ENCODE measurements at regions not wholly inside any gene's neighbourhood (a gene's known extent, or its start where the extent isn't known, plus 50 kb on each side); places are given as distances from the start of the nearest gene placed in this dataset.

GRCh38 chr1:168401341-168401740 is 120.7 kb downstream of the TBX19 start:
- DNase-seq (ENCODE audit: low read depth): no peak
- no peak overlapping the region for H3K4me3 ChIP-seq (ENCODE audit: low read length)
- TF ChIP-seq CTCF (IDR thresholded peaks at IDR 0.05; ENCODE audit: insufficient read depth, low read depth, low read length, missing control alignments): no peak

DNA sequence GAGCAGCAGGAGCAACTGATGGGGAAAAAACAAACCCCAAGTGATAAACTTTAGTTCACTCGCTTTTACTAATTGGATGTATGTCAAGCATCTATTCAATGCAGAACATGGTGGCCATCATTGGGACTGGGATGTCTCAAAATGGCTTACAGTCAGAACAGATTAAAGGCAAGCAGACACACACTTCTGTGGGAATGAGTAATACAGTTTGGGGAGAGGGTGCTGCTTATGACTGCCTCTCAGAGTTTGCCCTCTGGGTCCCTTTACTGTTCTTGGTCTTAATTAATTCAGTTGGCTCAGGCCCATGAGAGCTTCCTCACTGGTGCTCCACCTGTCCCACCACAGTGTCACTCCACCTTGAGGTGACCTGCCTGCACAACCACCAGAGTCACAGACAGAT is 119.5 kb downstream of the TBX19 start:
- TF ChIP-seq CTCF (IDR thresholded peaks at IDR 0.05; ENCODE audit: insufficient read depth, low read depth, low read length, missing control alignments): no peak
- no peak for DNase-seq (ENCODE audit: low read depth)
- no peak overlapping the region for H3K4me3 ChIP-seq (ENCODE audit: low read length)

- TF ChIP-seq CTCF (IDR thresholded peaks at IDR 0.05; ENCODE audit: insufficient read depth, low read depth, low read length, missing control alignments): no peak
- H3K4me3 ChIP-seq (ENCODE audit: low read length): no peak overlapping the region
- no peak for DNase-seq (ENCODE audit: low read depth)
These were observed 117.1 kb downstream of the TBX19 start for GRCh38 chr1:168397806-168398205.

- no peak overlapping the region for H3K4me3 ChIP-seq (ENCODE audit: low read length)
- no peak for TF ChIP-seq CTCF (IDR thresholded peaks at IDR 0.05; ENCODE audit: insufficient read depth, low read depth, low read length, missing control alignments)
- DNase-seq (ENCODE audit: low read depth): no peak
These were observed 116.4 kb downstream of the TBX19 start for GRCh38 chr1:168396940-168397684.

- no peak for DNase-seq (ENCODE audit: low read depth)
- H3K4me3 ChIP-seq (ENCODE audit: low read length): no peak overlapping the region
- TF ChIP-seq CTCF (IDR thresholded peaks at IDR 0.05; ENCODE audit: insufficient read depth, low read depth, low read length, missing control alignments): no peak
These were observed 115.8 kb downstream of the TBX19 start for GRCh38 chr1:168396508-168396907.

DNA sequence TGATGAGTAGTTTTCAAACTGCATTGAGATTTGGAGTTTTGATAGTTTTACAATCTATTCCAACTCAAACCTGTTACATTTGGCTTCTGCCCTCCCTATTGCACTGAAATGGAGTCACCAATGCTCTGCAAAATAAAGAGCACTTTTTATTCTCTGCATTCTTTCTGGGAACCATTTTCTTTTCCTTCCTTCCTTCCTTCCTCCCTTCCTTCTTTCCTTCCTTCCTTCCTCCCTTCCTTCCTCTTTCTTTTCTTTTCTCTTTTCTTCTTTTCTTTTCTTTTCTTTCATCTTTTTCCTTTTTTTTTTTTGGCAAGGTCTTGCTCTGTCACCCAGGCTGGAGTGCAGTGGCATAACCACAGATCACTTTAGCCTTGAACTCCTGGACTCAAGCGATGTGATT is 114.2 kb downstream of the TBX19 start:
- TF ChIP-seq CTCF (IDR thresholded peaks at IDR 0.05; ENCODE audit: insufficient read depth, low read depth, low read length, missing control alignments): no peak
- no peak for DNase-seq (ENCODE audit: low read depth)
- no peak overlapping the region for H3K4me3 ChIP-seq (ENCODE audit: low read length)

DNA sequence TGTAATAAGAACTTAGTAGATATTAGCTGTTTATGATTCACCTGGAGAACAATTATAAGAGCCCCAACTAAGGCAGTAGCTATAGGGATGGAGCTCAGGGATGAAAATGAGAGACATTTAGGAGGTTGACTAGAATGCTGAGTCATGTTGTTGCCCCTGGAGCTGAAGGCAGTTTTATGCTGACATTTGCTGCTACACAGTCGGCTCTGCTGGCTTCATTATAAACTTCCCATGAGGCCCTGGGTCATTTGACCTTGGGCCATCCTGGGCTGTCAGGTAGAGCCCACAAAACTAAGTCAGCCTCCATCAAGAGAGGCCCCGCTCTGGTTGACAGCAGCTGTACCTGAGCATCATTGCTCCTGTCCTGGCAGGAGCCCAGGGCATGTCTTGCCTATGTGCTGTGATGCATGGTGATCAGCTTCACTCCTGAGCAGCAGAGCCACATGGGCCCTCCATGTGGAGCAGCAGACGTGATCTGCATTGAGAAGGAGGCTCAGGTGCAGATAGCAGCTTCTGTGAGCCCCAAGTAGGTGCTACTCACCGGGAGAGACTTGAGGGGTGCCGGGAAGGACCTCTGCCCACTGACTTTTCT is 112.4 kb downstream of the TBX19 start:
- no peak overlapping the region for H3K4me3 ChIP-seq (ENCODE audit: low read length)
- no peak for DNase-seq (ENCODE audit: low read depth)
- TF ChIP-seq CTCF (IDR thresholded peaks at IDR 0.05; ENCODE audit: insufficient read depth, low read depth, low read length, missing control alignments): no peak
